ENCODE measurements at regions not wholly inside any gene's neighbourhood (a gene's known extent, or its start where the extent isn't known, plus 50 kb on each side); places are given as distances from the start of the nearest gene placed in this dataset.
"Not testable (repeated sequence)": the region's sequence is repeated elsewhere in the genome, so short reads cannot be mapped to it uniquely, and the experiment has no call there.

DNA sequence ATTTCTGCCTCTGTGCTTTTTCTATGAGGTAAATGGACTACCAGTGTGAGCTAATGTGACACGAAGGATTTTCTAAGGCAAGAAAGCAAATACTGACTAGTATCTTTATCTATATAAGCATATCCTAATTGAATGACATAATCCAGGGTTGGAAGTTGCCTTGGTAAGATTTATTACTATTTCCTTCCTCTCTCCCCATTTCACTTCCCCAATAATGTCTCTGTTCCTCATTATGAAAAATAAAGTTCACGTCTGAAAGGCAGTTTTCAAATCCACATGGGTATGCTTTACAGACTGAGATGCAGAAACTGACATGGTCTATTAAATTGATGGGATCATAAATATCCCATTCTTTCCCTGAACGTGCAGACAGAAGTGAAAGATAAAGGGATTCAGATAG lies 86.0 kb downstream of the DTWD1 start:
- H3K9me3 Mint-ChIP-seq: peaks cover 24% of the 10 kb centered on the region
- DNase-seq (ENCODE audit: low spot score in 2 of 2) (no peak), ATAC-seq (no peak)
- H3K36me3 Mint-ChIP-seq: no peaks in the 10 kb centered on the region
- H3K4me1 Mint-ChIP-seq: peaks cover under 1% of the 10 kb centered on the region
- H3K4me3 Mint-ChIP-seq: no peak overlapping the region
- no peak overlapping the region for H3K27ac Mint-ChIP-seq

- no peak overlapping the region for H3K4me3 Mint-ChIP-seq
- H3K27ac Mint-ChIP-seq: no peak overlapping the region
- H3K4me1 Mint-ChIP-seq: peaks cover 7% of the 10 kb centered on the region
- DNase-seq (ENCODE audit: low spot score in 2 of 2) (no peak), ATAC-seq (no peak)
- H3K9me3 Mint-ChIP-seq: peaks cover 24% of the 10 kb centered on the region
- no peaks in the 10 kb centered on the region for H3K36me3 Mint-ChIP-seq
Observed at GRCh38 chr15:49707598-49707997, 86.8 kb downstream of the DTWD1 start.

DNA sequence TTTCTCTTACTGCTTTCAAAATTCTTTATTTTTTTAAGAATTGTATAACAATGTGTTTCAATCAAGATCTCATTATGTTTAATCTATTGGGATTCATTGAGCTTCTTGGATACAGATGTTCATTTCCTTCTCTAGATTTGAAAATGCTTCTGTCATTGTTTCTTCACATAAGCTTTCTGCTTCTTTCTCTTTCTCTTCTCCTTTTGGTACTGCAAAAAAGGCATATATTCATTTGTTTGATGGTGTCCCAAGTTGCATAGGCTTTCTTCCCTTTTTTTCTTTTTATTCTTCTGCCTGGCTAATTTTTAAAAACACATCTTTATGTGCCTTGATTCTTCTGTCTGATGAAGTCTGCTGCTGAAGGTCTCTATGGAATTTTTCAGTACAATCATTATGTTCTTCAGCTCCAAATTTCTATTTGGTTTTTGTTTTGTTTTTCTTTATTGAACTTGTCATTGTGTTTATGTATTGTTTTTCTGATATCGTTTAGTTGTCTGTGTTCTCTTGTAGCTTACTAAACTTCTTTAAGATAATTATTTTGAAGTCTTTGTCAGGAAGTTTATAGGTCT lies 88.9 kb downstream of the DTWD1 start:
- no peaks in the 10 kb centered on the region for H3K36me3 Mint-ChIP-seq
- H3K27ac Mint-ChIP-seq: no peak overlapping the region
- no peak for ATAC-seq
- H3K9me3 Mint-ChIP-seq: peaks cover 24% of the 10 kb centered on the region
- no peak for DNase-seq (ENCODE audit: low spot score in 2 of 2)
- H3K4me1 Mint-ChIP-seq: peaks cover 7% of the 10 kb centered on the region
- H3K4me3 Mint-ChIP-seq: no peak overlapping the region

GRCh38 chr15:49712162-49712561 lies 91.3 kb downstream of the DTWD1 start:
- ATAC-seq (peak; percentile 58), DNase-seq (ENCODE audit: low spot score in 2 of 2) (no peak)
- H3K36me3 Mint-ChIP-seq: no peaks in the 10 kb centered on the region
- H3K27ac Mint-ChIP-seq: no peak overlapping the region
- peaks cover 24% of the 10 kb centered on the region for H3K9me3 Mint-ChIP-seq
- H3K4me3 Mint-ChIP-seq: no peak overlapping the region
- H3K4me1 Mint-ChIP-seq: peaks cover 13% of the 10 kb centered on the region

GRCh38 chr15:49712846-49713450 lies 92.1 kb downstream of the DTWD1 start:
- H3K9me3 Mint-ChIP-seq: peaks cover 23% of the 10 kb centered on the region
- DNase-seq (ENCODE audit: low spot score in 2 of 2) (no peak), ATAC-seq (no peak)
- peaks cover 13% of the 10 kb centered on the region for H3K4me1 Mint-ChIP-seq
- no peak overlapping the region for H3K27ac Mint-ChIP-seq
- H3K36me3 Mint-ChIP-seq: no peaks in the 10 kb centered on the region
- no peak overlapping the region for H3K4me3 Mint-ChIP-seq

- DNase-seq (ENCODE audit: low spot score in 2 of 2): no peak
- Mint-ChIP-seq H3K4me1 (peaks cover 13% of the 10 kb centered on the region), H3K36me3 (no peaks in the 10 kb centered on the region), H3K4me3 (no peak overlapping the region), H3K27ac (no peak overlapping the region), H3K9me3 (peaks cover 6% of the 10 kb centered on the region)
- no peak for ATAC-seq
Observed at GRCh38 chr15:49715211-49715610, 94.4 kb downstream of the DTWD1 start.

DNA sequence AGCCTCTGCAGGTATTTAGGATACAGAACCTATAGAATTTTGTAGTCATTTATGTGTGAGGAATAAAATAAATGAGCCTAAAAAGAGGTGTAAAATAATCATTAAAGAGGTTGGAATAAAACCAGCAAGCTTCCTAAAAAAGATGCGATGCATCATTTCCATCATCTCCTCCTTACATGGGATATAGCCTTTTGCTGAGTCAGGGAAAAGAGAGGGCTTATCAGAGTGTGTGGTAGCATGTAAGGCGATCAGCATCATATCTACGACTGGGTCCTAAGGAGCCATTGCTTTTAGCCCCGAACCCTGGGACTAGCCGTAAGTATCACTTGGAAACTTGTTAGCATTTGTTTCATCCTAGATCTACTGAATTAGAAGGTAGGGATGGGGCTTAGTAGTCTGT lies 94.9 kb downstream of the DTWD1 start:
- Mint-ChIP-seq H3K9me3 (peaks cover 6% of the 10 kb centered on the region), H3K27ac (no peak overlapping the region)
- ATAC-seq: no peak

GRCh38 chr15:49718234-49718633 lies 97.4 kb downstream of the DTWD1 start:
- ATAC-seq: no peak
- DNase-seq (ENCODE audit: low spot score in 2 of 2): no peak
- H3K9me3 Mint-ChIP-seq: no peaks in the 10 kb centered on the region
- no peak overlapping the region for H3K4me3 Mint-ChIP-seq
- H3K4me1 Mint-ChIP-seq: peaks cover 5% of the 10 kb centered on the region
- H3K36me3 Mint-ChIP-seq: no peaks in the 10 kb centered on the region
- no peak overlapping the region for H3K27ac Mint-ChIP-seq

More for the DNA sequence above, 94.9 kb downstream of the DTWD1 start:
- Mint-ChIP-seq H3K36me3 (no peaks in the 10 kb centered on the region), H3K4me1 (peaks cover 13% of the 10 kb centered on the region), H3K4me3 (no peak overlapping the region)
- no peak for DNase-seq (ENCODE audit: low spot score in 2 of 2)

GRCh38 chr15:49718846-49719245 lies 98.0 kb downstream of the DTWD1 start:
- H3K4me1 Mint-ChIP-seq: peaks cover 5% of the 10 kb centered on the region
- ATAC-seq: no peak
- H3K9me3 Mint-ChIP-seq: no peaks in the 10 kb centered on the region
- H3K4me3 Mint-ChIP-seq: no peak overlapping the region
- no peak overlapping the region for H3K27ac Mint-ChIP-seq
- H3K36me3 Mint-ChIP-seq: no peaks in the 10 kb centered on the region
- no peak for DNase-seq (ENCODE audit: low spot score in 2 of 2)

DNA sequence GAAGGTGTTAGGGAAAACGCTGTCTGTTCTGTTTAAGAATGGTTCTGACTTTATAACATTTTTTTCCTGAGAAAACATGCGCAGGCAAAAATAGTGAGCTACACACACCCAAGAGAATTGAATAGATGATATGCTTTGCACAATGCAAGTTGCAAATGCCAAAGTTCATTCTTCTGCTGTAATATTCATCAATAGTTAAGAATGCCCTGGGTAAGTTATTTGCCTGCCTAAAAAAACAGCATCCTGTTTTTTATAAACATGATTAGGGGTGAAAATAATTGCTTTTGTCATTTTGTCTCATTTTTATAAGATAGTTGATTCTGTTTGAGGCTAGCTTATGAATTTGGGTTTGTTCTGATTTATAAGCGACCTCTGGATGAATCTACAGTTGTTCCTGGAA lies 99.4 kb downstream of the DTWD1 start:
- no peak overlapping the region for H3K4me3 Mint-ChIP-seq
- no peaks in the 10 kb centered on the region for H3K36me3 Mint-ChIP-seq
- no peak for DNase-seq (ENCODE audit: low spot score in 2 of 2)
- H3K4me1 Mint-ChIP-seq: peaks cover 3% of the 10 kb centered on the region
- no peak overlapping the region for H3K27ac Mint-ChIP-seq
- no peak for ATAC-seq
- no peaks in the 10 kb centered on the region for H3K9me3 Mint-ChIP-seq

GRCh38 chr15:49721091-49721490 lies 100.2 kb downstream of the DTWD1 start:
- Mint-ChIP-seq H3K27ac (no peak overlapping the region), H3K4me3 (no peak overlapping the region), H3K4me1 (no peaks in the 10 kb centered on the region), H3K36me3 (no peaks in the 10 kb centered on the region), H3K9me3 (peaks cover 5% of the 10 kb centered on the region)
- ATAC-seq (no peak), DNase-seq (ENCODE audit: low spot score in 2 of 2) (no peak)

- Mint-ChIP-seq H3K4me3 (no peak overlapping the region), H3K4me1 (no peaks in the 10 kb centered on the region), H3K9me3 (peaks cover 9% of the 10 kb centered on the region), H3K27ac (no peak overlapping the region), H3K36me3 (no peaks in the 10 kb centered on the region)
- DNase-seq (ENCODE audit: low spot score in 2 of 2) (no peak), ATAC-seq (no peak)
Observed at GRCh38 chr15:49721621-49722020, 100.8 kb downstream of the DTWD1 start.

DNA sequence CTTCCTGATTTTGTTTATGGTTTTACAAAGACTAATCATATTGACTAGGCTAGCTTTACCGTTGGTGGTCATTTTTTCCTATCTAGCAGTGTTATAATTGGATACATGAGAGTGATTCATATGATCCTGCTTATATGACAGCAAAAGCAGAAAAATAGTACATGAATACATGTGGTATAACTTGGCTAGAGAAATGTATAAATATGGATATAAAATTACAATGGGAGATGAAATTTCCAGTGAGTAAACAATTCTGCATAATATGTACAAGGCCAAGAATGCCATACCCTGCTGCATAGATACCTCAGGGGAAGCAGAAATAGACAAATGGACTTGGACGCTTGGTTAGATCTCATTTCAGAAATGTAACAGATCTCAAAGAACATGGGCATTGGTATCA lies 103.1 kb downstream of the DTWD1 start:
- Mint-ChIP-seq H3K4me3 (no peak overlapping the region), H3K27ac (no peak overlapping the region), H3K4me1 (no peaks in the 10 kb centered on the region), H3K9me3 (peaks cover 9% of the 10 kb centered on the region), H3K36me3 (no peaks in the 10 kb centered on the region)
- ATAC-seq: no peak
- DNase-seq (ENCODE audit: low spot score in 2 of 2): no peak

DNA sequence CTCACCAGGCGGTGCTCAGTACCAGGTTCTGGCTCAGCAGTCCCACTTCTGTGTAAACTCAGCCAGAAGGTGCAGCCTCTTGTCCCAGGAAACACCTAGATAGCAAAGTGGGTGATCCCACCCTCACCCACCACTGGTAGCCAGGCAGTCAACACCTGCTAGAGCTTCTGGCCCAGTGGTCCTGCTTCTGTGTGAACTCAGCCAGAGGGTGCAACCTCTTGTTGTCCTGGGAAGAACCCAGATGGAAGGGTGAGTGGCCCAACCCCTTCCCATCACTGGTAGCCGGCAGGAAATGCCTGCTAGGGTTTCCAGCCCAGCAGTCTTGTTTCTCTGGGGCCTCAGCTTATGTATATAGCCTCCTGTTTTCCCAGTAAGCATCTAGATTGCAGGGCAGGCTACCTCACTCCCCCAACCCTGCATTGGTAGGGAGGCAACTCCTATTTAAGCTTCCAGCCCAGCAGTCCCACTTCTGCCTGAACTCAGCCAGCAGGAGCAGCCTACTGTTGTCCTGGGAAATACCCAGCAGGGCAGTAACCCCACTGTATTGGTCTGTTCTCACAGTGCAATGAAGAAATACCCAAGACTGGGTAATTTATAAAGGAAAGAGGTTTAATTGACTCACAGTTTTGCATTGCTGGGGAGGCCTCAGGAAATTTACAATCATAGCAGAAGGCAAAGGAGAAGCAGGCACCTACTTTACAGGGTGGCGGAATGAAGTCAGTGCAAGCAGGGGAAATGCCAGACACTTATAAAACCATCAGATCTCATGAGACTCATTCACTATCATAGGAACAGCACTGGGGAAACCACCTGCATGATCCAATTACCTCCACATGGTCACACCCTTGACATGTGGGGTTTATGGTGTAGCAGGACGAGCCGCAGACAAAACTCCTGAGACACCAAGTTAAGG lies 110.6 kb downstream of the DTWD1 start:
- Mint-ChIP-seq H3K27ac (no peak overlapping the region), H3K4me3 (no peak overlapping the region), H3K36me3 (no peaks in the 10 kb centered on the region), H3K4me1 (no peaks in the 10 kb centered on the region), H3K9me3 (peaks cover under 1% of the 10 kb centered on the region)
- DNase-seq (ENCODE audit: low spot score in 2 of 2) (no peak), ATAC-seq (peak; percentile 8)

GRCh38 chr15:49732109-49732508 lies 111.3 kb downstream of the DTWD1 start:
- DNase-seq (ENCODE audit: low spot score in 2 of 2); H3K4me3 Mint-ChIP-seq; H3K9me3 Mint-ChIP-seq; H3K36me3 Mint-ChIP-seq; H3K27ac Mint-ChIP-seq; H3K4me1 Mint-ChIP-seq; ATAC-seq: not testable (repeated sequence)

DNA sequence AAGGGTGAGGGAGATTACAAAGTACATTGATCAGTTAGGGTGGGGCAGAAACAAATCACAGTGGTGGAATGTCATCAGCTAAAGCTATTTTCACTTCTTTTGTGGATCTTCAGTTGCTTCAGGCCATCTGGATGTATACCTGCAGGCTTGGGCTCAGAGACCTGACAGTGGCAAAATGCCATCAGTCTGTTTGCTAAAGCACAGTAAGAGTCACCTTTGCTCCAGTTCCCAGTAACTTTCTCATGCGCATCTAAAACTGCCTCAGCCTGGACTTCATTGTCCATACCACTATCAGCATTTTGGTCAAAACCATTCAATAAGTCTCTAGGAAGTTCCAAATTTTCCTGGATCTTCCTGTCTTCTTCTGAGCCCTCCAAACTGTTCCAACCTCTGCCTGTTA lies 113.2 kb downstream of the DTWD1 start:
- not testable (repeated sequence) for H3K27ac Mint-ChIP-seq; H3K36me3 Mint-ChIP-seq; H3K9me3 Mint-ChIP-seq; H3K4me3 Mint-ChIP-seq; DNase-seq (ENCODE audit: low spot score in 2 of 2); H3K4me1 Mint-ChIP-seq; ATAC-seq
